SU-DHL-6 (cell line): ENCODE measurements at regions not wholly inside any gene's neighbourhood (a gene's known extent, or its start where the extent isn't known, plus 50 kb on each side); places are given as distances from the start of the nearest gene placed in this dataset.

Experiments
- EZH2phosphoT487 ChIP-seq: fragments of 200-600 bp; sonication (generic), shearing (Covaris generic); conservative IDR thresholded peaks from 2 replicates; pipeline ENCODE4 v1.6.1; 2018; ENCODE audit warnings: mild to moderate bottlenecking, antibody characterized with exemption, low read length, moderate library complexity, mixed read lengths
- TF ChIP-seq, protein P1 (sequence below): fragments of 200-600 bp; sonication (generic); IDR thresholded peaks from one replicate; pipeline ENCODE4 v1.5.1; 2017; ENCODE audit warnings: antibody characterized with exemption, mild to moderate bottlenecking, low read length, moderate library complexity; ENCODE audit not compliant: insufficient read depth, poor library complexity, severe bottlenecking

DNA sequence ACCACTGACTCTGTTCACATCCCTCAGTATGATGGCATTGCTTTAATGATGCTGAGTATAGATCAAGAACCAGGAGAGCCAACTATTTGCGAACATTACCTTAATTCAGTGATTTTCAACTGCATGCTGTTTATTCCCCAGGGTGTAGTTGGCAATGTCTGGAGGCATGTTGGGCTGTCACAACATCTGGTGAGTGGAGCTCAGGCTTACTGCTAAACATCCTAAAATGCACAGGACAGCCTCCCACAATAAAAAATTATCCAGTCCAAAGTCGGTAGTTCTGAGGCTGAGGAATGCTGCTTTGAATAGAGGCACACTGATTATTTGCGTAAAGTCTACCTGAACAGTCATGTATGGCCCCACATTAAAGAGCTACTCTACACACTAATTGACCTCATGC, 94.8 kb upstream of the OPRM1 start:
- TF ChIP-seq, protein P1, sequence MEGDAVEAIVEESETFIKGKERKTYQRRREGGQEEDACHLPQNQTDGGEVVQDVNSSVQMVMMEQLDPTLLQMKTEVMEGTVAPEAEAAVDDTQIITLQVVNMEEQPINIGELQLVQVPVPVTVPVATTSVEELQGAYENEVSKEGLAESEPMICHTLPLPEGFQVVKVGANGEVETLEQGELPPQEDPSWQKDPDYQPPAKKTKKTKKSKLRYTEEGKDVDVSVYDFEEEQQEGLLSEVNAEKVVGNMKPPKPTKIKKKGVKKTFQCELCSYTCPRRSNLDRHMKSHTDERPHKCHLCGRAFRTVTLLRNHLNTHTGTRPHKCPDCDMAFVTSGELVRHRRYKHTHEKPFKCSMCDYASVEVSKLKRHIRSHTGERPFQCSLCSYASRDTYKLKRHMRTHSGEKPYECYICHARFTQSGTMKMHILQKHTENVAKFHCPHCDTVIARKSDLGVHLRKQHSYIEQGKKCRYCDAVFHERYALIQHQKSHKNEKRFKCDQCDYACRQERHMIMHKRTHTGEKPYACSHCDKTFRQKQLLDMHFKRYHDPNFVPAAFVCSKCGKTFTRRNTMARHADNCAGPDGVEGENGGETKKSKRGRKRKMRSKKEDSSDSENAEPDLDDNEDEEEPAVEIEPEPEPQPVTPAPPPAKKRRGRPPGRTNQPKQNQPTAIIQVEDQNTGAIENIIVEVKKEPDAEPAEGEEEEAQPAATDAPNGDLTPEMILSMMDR = no peak
- TF ChIP-seq EZH2phosphoT487 = no peak
